Type B pancreatic cell (in vitro differentiated cells): ENCODE measurements at regions not wholly inside any gene's neighbourhood (a gene's known extent, or its start where the extent isn't known, plus 50 kb on each side); places are given as distances from the start of the nearest gene placed in this dataset.

Experiments used
- DNase-seq: peaks from one replicate; pipeline ENCODE4 v3.0.0; 2021; ENCODE audit warnings: mixed read lengths; ENCODE audit not compliant: unreplicated experiment; ENCODE audit errors: extremely low spot score
- H3K27ac Mint-ChIP-seq: 2 replicates; pipeline ENCODE4 v1.8.0; 2021; ENCODE audit warnings: mild to moderate bottlenecking, mixed read lengths
- H3K27me3 Mint-ChIP-seq: 2 replicates; pipeline ENCODE4 v1.8.0; 2021; ENCODE audit warnings: mixed read lengths
- H3K36me3 Mint-ChIP-seq: 2 replicates; pipeline ENCODE4 v1.8.0; 2021; ENCODE audit warnings: mixed read lengths
- H3K4me1 Mint-ChIP-seq: one replicate; pipeline ENCODE4 v1.8.0; 2021; ENCODE audit warnings: mixed read lengths; ENCODE audit not compliant: unreplicated experiment
- H3K4me3 Mint-ChIP-seq: 2 replicates; pipeline ENCODE4 v1.8.0; 2021; ENCODE audit warnings: mild to moderate bottlenecking, mixed read lengths
- H3K9me3 Mint-ChIP-seq: 2 replicates; pipeline ENCODE4 v1.8.0; 2021; ENCODE audit warnings: mixed read lengths
- TF ChIP-seq, protein P1 (sequence below): fragments of 200-600 bp; sonication (generic); conservative IDR thresholded peaks from 2 replicates; pipeline ENCODE4 v1.5.0; 2021; ENCODE audit warnings: antibody characterized with exemption, mild to moderate bottlenecking

DNA sequence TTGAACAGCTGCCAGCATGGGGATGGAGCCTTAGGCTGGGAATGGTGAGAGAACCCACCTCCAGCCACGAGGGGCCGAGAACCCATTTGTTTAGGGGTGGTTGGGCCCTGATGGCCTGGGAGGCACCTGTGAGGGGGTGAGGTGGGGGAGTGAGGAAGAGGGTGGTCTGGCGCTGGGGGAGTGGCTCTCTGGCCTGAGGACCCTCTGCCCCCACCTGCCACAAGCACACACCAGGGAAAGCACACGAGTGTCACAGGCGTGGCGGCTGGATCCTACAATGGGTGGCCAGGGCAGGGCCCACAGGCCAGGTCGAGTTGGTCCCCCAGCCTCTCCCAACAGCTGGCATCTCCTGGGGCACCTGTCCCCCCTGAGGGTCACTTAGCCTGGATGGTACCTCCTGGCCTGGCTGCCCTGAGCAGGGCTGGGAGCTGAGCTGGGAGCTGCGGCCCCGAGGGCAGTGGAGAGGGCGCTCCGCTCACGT is 340.5 kb downstream of the TMEM121 start:
- no peaks in the 10 kb centered on the region for H3K27me3 Mint-ChIP-seq
- H3K36me3 Mint-ChIP-seq, result no peaks in the 10 kb centered on the region
- peak; percentile 47 for DNase-seq
- TF ChIP-seq, protein P1, sequence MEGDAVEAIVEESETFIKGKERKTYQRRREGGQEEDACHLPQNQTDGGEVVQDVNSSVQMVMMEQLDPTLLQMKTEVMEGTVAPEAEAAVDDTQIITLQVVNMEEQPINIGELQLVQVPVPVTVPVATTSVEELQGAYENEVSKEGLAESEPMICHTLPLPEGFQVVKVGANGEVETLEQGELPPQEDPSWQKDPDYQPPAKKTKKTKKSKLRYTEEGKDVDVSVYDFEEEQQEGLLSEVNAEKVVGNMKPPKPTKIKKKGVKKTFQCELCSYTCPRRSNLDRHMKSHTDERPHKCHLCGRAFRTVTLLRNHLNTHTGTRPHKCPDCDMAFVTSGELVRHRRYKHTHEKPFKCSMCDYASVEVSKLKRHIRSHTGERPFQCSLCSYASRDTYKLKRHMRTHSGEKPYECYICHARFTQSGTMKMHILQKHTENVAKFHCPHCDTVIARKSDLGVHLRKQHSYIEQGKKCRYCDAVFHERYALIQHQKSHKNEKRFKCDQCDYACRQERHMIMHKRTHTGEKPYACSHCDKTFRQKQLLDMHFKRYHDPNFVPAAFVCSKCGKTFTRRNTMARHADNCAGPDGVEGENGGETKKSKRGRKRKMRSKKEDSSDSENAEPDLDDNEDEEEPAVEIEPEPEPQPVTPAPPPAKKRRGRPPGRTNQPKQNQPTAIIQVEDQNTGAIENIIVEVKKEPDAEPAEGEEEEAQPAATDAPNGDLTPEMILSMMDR, result no peak
- H3K4me3 Mint-ChIP-seq, result no peak overlapping the region
- H3K27ac Mint-ChIP-seq, result no peak overlapping the region
- H3K9me3 Mint-ChIP-seq, result peaks cover 10% of the 10 kb centered on the region
- no peaks in the 10 kb centered on the region for H3K4me1 Mint-ChIP-seq

DNA sequence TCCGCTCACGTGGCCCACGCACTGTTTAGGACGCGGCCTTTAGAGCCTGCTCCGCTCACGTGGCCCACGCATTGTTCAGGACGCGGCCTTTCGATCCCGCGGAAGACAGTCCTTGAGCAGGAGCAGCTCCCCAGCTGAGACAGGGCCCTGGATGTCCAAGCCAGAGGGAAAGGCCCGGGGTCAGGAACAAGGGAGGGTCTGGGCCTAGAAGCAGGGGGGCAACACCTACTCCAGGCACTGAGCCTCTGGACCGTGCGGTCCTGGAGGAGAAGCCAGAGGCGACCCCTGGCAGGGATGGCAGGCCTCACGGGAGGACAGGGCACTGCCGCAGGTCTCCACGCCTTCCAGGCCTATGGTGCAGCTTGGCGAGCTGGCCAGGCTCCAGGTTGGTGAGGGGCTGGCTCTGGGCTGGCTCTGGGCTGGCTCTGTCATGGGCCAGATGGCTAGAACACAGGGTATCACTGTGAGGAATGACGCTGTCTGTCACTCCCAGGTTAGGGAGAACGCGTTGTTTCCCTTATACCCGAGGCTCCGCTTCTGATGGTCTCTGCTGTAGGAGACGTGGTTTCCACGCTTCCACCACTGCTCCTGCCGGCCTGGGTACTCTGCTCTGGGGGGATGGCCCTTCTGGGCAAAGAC is 341.7 kb downstream of the TMEM121 start:
- Mint-ChIP-seq H3K9me3 (peaks cover 6% of the 10 kb centered on the region), H3K4me3 (no peak overlapping the region), H3K36me3 (no peaks in the 10 kb centered on the region), H3K27ac (no peak overlapping the region), H3K4me1 (no peaks in the 10 kb centered on the region), H3K27me3 (no peaks in the 10 kb centered on the region)
- TF ChIP-seq, protein P1, result no peak
- peak; percentile 45 for DNase-seq

DNA sequence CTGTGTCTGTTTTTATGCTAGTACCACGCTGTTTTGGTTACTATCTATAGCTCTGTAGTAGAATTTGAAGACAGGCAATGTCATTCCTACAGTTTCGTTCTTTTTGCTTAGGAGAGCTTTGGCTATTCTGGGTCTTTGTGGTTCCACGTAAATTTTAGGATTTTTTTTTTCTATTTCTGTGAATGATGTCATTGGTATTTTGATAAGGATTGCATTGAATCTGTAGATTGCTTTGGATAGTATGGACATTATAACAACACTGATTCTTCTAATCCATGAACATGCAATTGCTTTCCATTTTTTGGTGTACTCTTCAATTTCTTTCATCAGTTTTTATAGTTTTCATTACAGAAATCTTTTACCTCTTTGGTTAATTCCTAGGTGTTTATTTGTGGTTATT is 345.2 kb downstream of the TMEM121 start:
- no peak overlapping the region for H3K4me3 Mint-ChIP-seq
- H3K4me1 Mint-ChIP-seq, result no peaks in the 10 kb centered on the region

DNA sequence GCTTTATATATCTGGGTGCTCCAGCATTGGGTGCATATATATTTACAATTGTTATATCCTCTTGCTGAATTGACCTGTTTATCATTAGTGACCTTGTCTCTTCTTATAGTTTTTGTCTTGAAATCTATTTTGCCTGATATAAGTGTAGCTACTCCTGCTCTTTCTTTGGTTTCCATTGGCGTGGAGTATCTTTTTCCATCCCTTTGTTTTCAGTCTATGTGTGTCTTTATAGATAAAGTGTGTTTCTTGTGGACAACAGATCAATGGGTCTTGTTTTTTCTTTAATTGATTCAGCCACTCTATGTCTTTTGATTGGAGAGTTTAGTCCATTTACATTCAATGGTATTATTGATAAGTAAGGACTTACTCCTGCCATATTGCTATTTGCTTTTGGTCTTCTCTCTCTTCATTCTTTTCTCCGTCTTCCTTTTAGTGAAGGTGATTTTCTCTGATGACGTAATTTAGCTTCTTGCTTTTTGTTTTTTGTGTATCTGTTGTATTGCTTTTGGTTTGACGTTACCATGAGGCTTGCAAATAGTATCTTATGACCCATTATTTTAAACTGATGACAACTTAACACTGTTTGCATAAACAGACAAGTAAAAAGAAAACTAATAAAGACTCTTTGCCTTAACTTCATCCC is 347.6 kb downstream of the TMEM121 start:
- H3K9me3 Mint-ChIP-seq, result peaks cover 6% of the 10 kb centered on the region
- TF ChIP-seq, protein P1, result no peak
- H3K4me3 Mint-ChIP-seq, result no peak overlapping the region
- no peak overlapping the region for H3K27ac Mint-ChIP-seq
- H3K36me3 Mint-ChIP-seq, result no peaks in the 10 kb centered on the region
- DNase-seq, result no peak
- no peaks in the 10 kb centered on the region for H3K27me3 Mint-ChIP-seq
- H3K4me1 Mint-ChIP-seq, result no peaks in the 10 kb centered on the region

More for the DNA sequence above, 345.2 kb downstream of the TMEM121 start:
- Mint-ChIP-seq H3K9me3 (peaks cover 6% of the 10 kb centered on the region), H3K27ac (no peak overlapping the region), H3K36me3 (no peaks in the 10 kb centered on the region), H3K27me3 (no peaks in the 10 kb centered on the region)
- no peak for DNase-seq
- TF ChIP-seq, protein P1, result no peak

DNA sequence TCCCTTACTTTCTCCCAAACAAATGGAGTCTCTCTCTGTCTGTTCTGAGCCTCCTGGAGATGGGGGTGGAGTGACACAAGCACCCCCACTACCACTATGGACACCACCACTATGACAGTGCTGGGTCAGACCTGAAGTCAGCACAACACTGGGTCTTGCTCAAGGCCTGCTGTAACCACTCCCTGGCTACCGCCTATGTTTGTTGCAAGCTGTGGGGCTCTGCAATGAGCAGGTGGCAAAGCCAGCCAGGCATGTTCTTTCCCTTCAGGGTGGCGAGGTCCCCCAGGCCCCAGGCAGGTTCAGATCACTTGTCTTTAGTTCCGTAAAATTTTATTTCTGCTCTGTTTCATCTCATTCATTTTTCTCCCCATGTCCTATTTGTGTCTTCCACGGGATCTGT is 349.8 kb downstream of the TMEM121 start:
- H3K4me3 Mint-ChIP-seq, result no peak overlapping the region
- TF ChIP-seq, protein P1, result no peak
- no peaks in the 10 kb centered on the region for H3K36me3 Mint-ChIP-seq
- DNase-seq, result no peak
- H3K27ac Mint-ChIP-seq, result no peak overlapping the region
- H3K4me1 Mint-ChIP-seq, result no peaks in the 10 kb centered on the region
- no peaks in the 10 kb centered on the region for H3K27me3 Mint-ChIP-seq
- no peaks in the 10 kb centered on the region for H3K9me3 Mint-ChIP-seq
